Brain microvascular endothelial cell (primary cell): ENCODE measurements at regions not wholly inside any gene's neighbourhood (a gene's known extent, or its start where the extent isn't known, plus 50 kb on each side); places are given as distances from the start of the nearest gene placed in this dataset.
A peak's percentile ranks its signal among the peaks of the same experiment; 100 is the strongest.

Experiments
- DNase-seq: peaks from one replicate; pipeline ENCODE4 v3.0.0-alpha.2; 2020
- H3K27ac ChIP-seq: fragments of 250-450 bp; sonication (Bioruptor Pico); 2 replicates; pipeline ENCODE4 v1.5.1; 2020; ENCODE audit warnings: mild to moderate bottlenecking, moderate library complexity
- H3K27me3 ChIP-seq: fragments of 250-450 bp; sonication (Bioruptor Pico); replicated peaks from 2 replicates; pipeline ENCODE4 v1.5.1; 2020; ENCODE audit warnings: mild to moderate bottlenecking
- H3K36me3 ChIP-seq: fragments of 250-450 bp; sonication (Bioruptor Pico); replicated peaks from 2 replicates; pipeline ENCODE4 v1.5.1; 2020; ENCODE audit warnings: mild to moderate bottlenecking
- H3K4me3 ChIP-seq: 2 replicates; pipeline ENCODE4 v1.5.1; 2011; ENCODE audit warnings: low read depth, mild to moderate bottlenecking, control low read depth, low read length, moderate library complexity
- CTCF ChIP-seq: IDR thresholded peaks from 2 replicates; pipeline ENCODE4 v1.5.1; 2011; ENCODE audit warnings: low read depth, mild to moderate bottlenecking, moderate library complexity, low read length, control low read depth, inconsistent platforms; ENCODE audit errors: missing control alignments
- in situ Hi-C: cut with HindIII; loops from 2 replicates; pipeline ENCODE4 v1.10.0; 2017; ENCODE audit warnings: low sequenced_read_pairs, low pct_ligation_motif_present

GRCh38 chr1:188224263-188224662, 1395.5 kb downstream of the PLA2G4A start:
- DNase-seq, result no peak
- in situ Hi-C loops, result no loop called here
- Histone ChIP-seq H3K4me3 (no peak overlapping the region), H3K36me3 (no peaks in the 10 kb centered on the region), H3K27ac (no peak overlapping the region), H3K27me3 (no peaks in the 10 kb centered on the region)
- no peak for TF ChIP-seq CTCF

GRCh38 chr1:188225975-188226374, 1397.2 kb downstream of the PLA2G4A start:
- no peak for TF ChIP-seq CTCF
- Histone ChIP-seq H3K4me3 (no peak overlapping the region), H3K27me3 (no peaks in the 10 kb centered on the region), H3K27ac (no peak overlapping the region), H3K36me3 (no peaks in the 10 kb centered on the region)
- DNase-seq, result no peak
- in situ Hi-C loops, result no loop called here

- no peaks in the 10 kb centered on the region for H3K27me3 ChIP-seq
- no peak overlapping the region for H3K27ac ChIP-seq
- H3K36me3 ChIP-seq, result no peaks in the 10 kb centered on the region
- H3K4me3 ChIP-seq, result no peak overlapping the region
- DNase-seq, result no peak
- in situ Hi-C loops, result no loop called here
- TF ChIP-seq CTCF, result no peak
These were observed 1399.9 kb downstream of the PLA2G4A start for GRCh38 chr1:188228623-188229022.

GRCh38 chr1:188237573-188238348, 1409.0 kb downstream of the PLA2G4A start:
- DNase-seq, result peak; percentile 25
- in situ Hi-C loops, result no loop called here
- Histone ChIP-seq H3K36me3 (no peaks in the 10 kb centered on the region), H3K27me3 (no peaks in the 10 kb centered on the region), H3K4me3 (no peak overlapping the region), H3K27ac (peak overlapping the region; percentile 19)
- TF ChIP-seq CTCF, result no peak

- no peak overlapping the region for H3K4me3 ChIP-seq
- no peaks in the 10 kb centered on the region for H3K36me3 ChIP-seq
- no peak overlapping the region for H3K27ac ChIP-seq
- TF ChIP-seq CTCF, result no peak
- no peak for DNase-seq
- H3K27me3 ChIP-seq, result no peaks in the 10 kb centered on the region
- in situ Hi-C loops, result no loop called here
These were observed 1412.1 kb downstream of the PLA2G4A start for GRCh38 chr1:188240772-188241406.
